HG02642 (cell line): ENCODE measurements at regions not wholly inside any gene's neighbourhood (a gene's known extent, or its start where the extent isn't known, plus 50 kb on each side); places are given as distances from the start of the nearest gene placed in this dataset.

Experiments used
- ATAC-seq: cut with Tn5 transposase; IDR thresholded peaks from one replicate; pipeline ENCODE4 v1.9.1; 2021; ENCODE audit warnings: mild to moderate bottlenecking; ENCODE audit not compliant: unreplicated experiment, poor library complexity

- no peak for ATAC-seq
Observed at GRCh38 chr3:117150628-117151027, 441.0 kb downstream of the TUSC7 start.

GRCh38 chr3:117160176-117160575 is 450.6 kb downstream of the TUSC7 start:
- no peak for ATAC-seq

GRCh38 chr3:117161816-117162215 is 452.2 kb downstream of the TUSC7 start:
- no peak for ATAC-seq

GRCh38 chr3:117165176-117165575 is 455.6 kb downstream of the TUSC7 start:
- no peak for ATAC-seq

- no peak for ATAC-seq
Observed at GRCh38 chr3:117165601-117166051, 456.0 kb downstream of the TUSC7 start.

GRCh38 chr3:117168896-117169295 is 459.3 kb downstream of the TUSC7 start:
- ATAC-seq: no peak

GRCh38 chr3:117170094-117170493 is 460.5 kb downstream of the TUSC7 start:
- no peak for ATAC-seq

GRCh38 chr3:117171124-117171523 is 461.5 kb downstream of the TUSC7 start:
- no peak for ATAC-seq

- no peak for ATAC-seq
Observed at GRCh38 chr3:117172426-117172825, 462.8 kb downstream of the TUSC7 start.

GRCh38 chr3:117181222-117181621 is 471.6 kb downstream of the TUSC7 start:
- no peak for ATAC-seq

- ATAC-seq: no peak
Observed at GRCh38 chr3:117184574-117184973, 475.0 kb downstream of the TUSC7 start.

GRCh38 chr3:117191245-117191644 is 481.7 kb downstream of the TUSC7 start:
- ATAC-seq: no peak

GRCh38 chr3:117192888-117193287 is 483.3 kb downstream of the TUSC7 start:
- no peak for ATAC-seq

- ATAC-seq: no peak
Observed at GRCh38 chr3:117193390-117193789, 483.8 kb downstream of the TUSC7 start.

GRCh38 chr3:117195034-117195433 is 485.5 kb downstream of the TUSC7 start:
- ATAC-seq: no peak

- ATAC-seq: no peak
Observed at GRCh38 chr3:117200962-117201361, 491.4 kb downstream of the TUSC7 start.

- no peak for ATAC-seq
Observed at GRCh38 chr3:117201901-117202774, 492.6 kb downstream of the TUSC7 start.

GRCh38 chr3:117217355-117217754 is 507.8 kb downstream of the TUSC7 start:
- no peak for ATAC-seq

- ATAC-seq: no peak
Observed at GRCh38 chr3:117217760-117218316, 508.3 kb downstream of the TUSC7 start.

GRCh38 chr3:117218641-117219048 is 509.1 kb downstream of the TUSC7 start:
- no peak for ATAC-seq

- ATAC-seq: no peak
Observed at GRCh38 chr3:117219296-117219695, 509.7 kb downstream of the TUSC7 start.

GRCh38 chr3:117226932-117227331 is 517.4 kb downstream of the TUSC7 start:
- no peak for ATAC-seq
